ENCODE measurements at regions not wholly inside any gene's neighbourhood (a gene's known extent, or its start where the extent isn't known, plus 50 kb on each side); places are given as distances from the start of the nearest gene placed in this dataset.

DNA sequence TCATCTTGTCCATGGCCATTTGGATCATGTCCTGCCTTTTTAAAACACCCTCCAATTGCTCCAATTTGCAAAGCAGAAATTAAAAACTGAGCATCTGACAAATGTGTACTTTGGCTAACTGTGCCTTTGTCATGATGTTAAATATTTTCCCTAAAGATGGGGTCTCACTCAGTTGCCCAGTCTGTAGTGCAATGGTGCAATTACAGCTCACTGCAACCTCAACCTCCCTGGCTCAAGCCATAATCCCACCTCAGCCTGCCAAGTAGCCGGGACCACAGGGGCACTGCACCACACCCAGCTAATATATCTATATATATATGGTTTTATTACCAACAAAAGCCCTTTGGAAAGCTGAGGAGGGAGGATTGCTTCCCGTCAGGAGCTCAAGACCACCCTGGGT, 782.7 kb downstream of the UQCRFS1 start:
- no peak overlapping the region for H3K4me3 ChIP-seq (replicated peaks; ENCODE audit: low read depth, low read length)
- TF ChIP-seq, protein P1, sequence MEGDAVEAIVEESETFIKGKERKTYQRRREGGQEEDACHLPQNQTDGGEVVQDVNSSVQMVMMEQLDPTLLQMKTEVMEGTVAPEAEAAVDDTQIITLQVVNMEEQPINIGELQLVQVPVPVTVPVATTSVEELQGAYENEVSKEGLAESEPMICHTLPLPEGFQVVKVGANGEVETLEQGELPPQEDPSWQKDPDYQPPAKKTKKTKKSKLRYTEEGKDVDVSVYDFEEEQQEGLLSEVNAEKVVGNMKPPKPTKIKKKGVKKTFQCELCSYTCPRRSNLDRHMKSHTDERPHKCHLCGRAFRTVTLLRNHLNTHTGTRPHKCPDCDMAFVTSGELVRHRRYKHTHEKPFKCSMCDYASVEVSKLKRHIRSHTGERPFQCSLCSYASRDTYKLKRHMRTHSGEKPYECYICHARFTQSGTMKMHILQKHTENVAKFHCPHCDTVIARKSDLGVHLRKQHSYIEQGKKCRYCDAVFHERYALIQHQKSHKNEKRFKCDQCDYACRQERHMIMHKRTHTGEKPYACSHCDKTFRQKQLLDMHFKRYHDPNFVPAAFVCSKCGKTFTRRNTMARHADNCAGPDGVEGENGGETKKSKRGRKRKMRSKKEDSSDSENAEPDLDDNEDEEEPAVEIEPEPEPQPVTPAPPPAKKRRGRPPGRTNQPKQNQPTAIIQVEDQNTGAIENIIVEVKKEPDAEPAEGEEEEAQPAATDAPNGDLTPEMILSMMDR (IDR thresholded peaks at IDR 0.05; ENCODE audit: low read depth, low read length, missing control alignments), result no peak
- DNase-seq (ENCODE audit: extremely low read depth, low read depth), result no peak

DNA sequence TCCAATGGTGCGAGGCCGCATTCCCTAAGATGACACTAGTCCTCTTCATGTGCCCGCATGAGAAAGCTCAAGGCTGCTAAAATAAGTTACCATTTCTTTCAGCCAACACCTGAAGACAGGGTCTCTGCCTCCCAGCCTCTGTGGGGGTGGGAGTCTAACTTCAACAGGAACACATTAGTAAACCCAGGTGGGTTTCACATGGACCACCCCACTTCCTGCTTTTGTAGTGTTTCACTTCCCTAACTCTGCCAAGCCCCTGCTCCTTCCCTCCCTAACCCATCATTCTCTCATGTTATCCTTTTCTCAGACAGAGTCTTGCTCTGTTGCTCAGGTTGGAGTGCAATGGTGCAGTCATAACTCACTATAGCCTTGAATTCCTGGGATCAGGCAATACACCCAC, 783.6 kb downstream of the UQCRFS1 start:
- DNase-seq (ENCODE audit: extremely low read depth, low read depth), result no peak
- TF ChIP-seq, protein P1 (IDR thresholded peaks at IDR 0.05; ENCODE audit: low read depth, low read length, missing control alignments), result no peak
- H3K4me3 ChIP-seq (replicated peaks; ENCODE audit: low read depth, low read length), result no peak overlapping the region

DNA sequence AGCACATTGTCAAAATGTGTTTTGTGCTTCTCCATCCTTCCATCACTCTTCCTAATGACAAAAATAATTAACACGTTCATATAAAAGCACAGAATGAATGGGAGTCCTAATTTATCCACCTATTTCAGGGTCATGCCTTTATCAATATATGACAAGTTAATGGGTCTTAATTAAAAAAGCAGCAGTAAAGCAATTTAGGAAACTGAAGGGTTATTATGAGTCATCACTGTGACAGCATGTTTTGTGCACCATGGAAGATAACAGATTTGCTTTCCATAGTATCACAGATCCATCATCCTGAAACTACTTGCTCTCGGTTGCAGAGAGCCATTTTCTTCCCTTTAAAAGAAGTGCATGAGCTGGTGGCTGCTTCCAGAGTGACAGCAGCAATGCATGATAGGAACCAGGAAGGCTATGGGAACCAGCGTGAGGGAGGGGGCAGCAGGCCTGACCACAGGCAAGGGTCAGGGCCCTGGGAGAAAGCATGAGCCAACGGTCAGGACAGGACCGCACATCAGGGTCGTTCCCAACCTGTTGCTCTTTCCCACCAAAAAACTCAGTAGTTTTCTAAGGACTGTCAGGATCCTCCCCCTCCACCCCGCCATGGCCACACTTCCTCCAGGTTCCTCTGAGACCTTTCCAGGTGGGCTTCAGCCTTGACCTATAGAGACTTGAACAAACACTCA, 784.1 kb downstream of the UQCRFS1 start:
- H3K4me3 ChIP-seq (replicated peaks; ENCODE audit: low read depth, low read length), result no peak overlapping the region
- TF ChIP-seq, protein P1 (IDR thresholded peaks at IDR 0.05; ENCODE audit: low read depth, low read length, missing control alignments), result no peak
- no peak for DNase-seq (ENCODE audit: extremely low read depth, low read depth)

DNA sequence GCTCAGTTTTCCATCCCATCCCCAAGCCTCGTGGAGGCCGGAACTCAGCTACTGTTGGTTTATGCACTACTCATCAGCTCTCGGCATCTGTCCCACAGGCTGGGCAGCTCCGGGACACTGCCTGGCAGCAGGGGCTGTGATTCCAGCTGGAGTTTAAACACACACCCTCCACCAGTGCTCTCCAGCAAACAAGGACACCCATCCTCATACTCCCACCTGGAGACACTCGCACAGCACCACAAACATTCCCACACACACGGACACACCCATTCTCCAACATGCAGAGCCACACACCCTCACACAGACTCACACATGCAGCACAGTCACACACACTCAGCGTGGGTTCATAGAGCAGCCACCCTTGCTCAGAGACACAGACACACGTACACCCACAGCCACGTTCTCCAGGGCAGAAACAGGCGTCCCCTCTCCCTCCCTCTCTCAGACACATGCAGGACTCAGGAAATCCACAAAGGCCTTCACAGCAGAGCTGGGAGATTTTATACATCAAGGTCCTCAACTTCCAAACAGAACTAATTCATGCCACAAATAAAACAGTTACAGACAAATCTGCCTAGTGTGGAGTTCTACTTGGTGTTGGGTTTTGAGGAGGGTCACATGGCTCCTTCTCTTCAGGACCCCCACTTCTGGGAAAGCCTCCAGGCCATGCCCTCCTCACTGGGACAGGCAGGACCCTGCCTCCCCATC, 785.4 kb downstream of the UQCRFS1 start:
- H3K4me3 ChIP-seq (replicated peaks; ENCODE audit: low read depth, low read length), result no peak overlapping the region
- TF ChIP-seq, protein P1 (IDR thresholded peaks at IDR 0.05; ENCODE audit: low read depth, low read length, missing control alignments), result no peak
- DNase-seq (ENCODE audit: extremely low read depth, low read depth), result no peak

DNA sequence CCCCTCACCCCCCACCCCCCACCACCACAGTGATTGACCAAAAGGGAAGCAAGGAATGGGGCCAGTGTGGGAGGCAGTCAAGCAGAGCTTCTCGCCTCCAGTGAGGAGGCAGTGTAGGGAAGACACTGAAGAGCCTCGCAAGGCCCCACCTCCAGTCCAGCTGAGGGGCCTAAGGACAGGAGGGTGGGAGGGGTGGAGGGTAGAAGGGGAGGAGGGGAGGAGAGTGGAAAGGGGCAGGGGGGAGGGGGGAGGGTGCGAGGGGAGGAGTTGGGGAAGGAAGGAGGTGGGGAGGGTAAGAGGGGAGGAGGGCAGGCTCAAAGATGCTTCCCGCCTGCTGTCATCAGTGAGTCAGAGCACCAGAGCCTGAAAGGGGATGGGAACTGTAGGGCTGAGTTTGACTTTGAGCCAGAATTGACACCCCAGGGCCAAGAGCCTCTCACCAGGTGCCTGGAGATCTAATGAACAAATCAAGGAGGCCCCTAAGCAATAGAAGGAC, 786.2 kb downstream of the UQCRFS1 start:
- H3K4me3 ChIP-seq (replicated peaks; ENCODE audit: low read depth, low read length), result no peak overlapping the region
- peak; percentile 20 for DNase-seq (ENCODE audit: extremely low read depth, low read depth)
- TF ChIP-seq, protein P1 (IDR thresholded peaks at IDR 0.05; ENCODE audit: low read depth, low read length, missing control alignments), result no peak

DNA sequence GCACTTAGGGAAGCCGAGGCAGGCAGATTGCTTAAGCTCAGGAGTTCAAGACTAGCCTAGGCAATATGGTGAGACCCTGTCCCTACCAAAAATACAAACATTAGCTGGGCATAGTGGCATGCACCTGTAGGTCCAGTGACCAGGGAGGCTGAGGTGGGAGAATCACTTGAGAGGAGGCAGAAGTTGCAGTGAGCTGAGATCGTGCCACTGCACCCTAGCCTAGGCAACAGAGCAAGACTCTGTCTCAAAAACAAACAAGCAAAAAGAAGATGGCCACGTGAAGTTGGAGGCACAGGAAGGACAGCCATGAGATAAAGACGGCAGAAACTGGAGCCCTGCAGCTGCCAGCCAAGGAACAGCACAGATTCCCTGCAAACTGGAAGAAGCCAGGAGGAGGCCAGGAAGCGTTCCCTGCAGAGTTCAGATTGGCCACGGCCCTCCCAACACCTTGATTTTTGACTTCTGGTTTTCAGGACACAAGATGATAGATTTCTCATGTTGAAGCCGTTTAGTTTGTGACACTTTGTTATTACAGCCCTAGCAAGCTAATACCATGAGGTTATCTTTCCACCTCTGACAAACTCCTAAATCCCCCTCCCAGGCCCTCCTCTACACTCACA, 786.7 kb downstream of the UQCRFS1 start:
- DNase-seq (ENCODE audit: extremely low read depth, low read depth), result no peak
- TF ChIP-seq, protein P1 (IDR thresholded peaks at IDR 0.05; ENCODE audit: low read depth, low read length, missing control alignments), result no peak
- H3K4me3 ChIP-seq (replicated peaks; ENCODE audit: low read depth, low read length), result no peak overlapping the region
